ENCODE measurements at regions not wholly inside any gene's neighbourhood (a gene's known extent, or its start where the extent isn't known, plus 50 kb on each side); places are given as distances from the start of the nearest gene placed in this dataset.

DNA sequence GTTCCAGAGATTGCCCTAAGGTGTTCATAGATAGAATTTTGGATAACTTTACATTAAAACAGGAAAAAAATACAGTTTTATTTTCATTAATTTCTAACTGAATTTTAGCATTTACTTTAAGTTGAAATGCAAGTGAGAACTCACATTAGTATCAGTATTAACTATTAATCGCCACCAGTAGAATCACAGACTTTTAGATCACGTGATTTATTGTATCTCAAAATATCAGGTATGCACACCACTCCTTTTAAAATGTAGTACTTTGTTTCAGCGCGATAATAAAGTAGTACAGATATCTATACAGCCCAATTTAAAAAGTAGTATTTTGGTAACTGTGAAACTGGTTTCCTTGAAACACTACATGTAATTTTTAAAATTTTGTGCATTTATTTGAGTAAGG lies 978.7 kb downstream of the DNAH5 start:
- TF ChIP-seq, protein P1, sequence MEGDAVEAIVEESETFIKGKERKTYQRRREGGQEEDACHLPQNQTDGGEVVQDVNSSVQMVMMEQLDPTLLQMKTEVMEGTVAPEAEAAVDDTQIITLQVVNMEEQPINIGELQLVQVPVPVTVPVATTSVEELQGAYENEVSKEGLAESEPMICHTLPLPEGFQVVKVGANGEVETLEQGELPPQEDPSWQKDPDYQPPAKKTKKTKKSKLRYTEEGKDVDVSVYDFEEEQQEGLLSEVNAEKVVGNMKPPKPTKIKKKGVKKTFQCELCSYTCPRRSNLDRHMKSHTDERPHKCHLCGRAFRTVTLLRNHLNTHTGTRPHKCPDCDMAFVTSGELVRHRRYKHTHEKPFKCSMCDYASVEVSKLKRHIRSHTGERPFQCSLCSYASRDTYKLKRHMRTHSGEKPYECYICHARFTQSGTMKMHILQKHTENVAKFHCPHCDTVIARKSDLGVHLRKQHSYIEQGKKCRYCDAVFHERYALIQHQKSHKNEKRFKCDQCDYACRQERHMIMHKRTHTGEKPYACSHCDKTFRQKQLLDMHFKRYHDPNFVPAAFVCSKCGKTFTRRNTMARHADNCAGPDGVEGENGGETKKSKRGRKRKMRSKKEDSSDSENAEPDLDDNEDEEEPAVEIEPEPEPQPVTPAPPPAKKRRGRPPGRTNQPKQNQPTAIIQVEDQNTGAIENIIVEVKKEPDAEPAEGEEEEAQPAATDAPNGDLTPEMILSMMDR (IDR thresholded peaks at IDR 0.05; ENCODE audit: insufficient read depth, low read length) = no peak
- no peak for TF ChIP-seq POLR2AphosphoS5 (IDR thresholded peaks at IDR 0.05; ENCODE audit: low read depth)
